ENCODE measurements at regions not wholly inside any gene's neighbourhood (a gene's known extent, or its start where the extent isn't known, plus 50 kb on each side); places are given as distances from the start of the nearest gene placed in this dataset.

GRCh38 chr10:10101106-10101505 lies 916.6 kb upstream of the CELF2 start:
- H2AFZ ChIP-seq (ENCODE audit: control insufficient read depth, low read depth, low read length) = no peak overlapping the region
- no TSS peak for BruUV-seq (replicated peaks)

More at GRCh38 chr10:10101106-10101505, 916.6 kb upstream of the CELF2 start:
- no peaks in the 10 kb centered on the region for H3K9me3 ChIP-seq (replicated peaks; ENCODE audit: control insufficient read depth, insufficient read depth, low read length)
- ChIA-PET CTCF (no interaction called here), POLR2A (no interaction called here), SMC1A (ENCODE audit: uncharacterized antibody, unreplicated experiment) (no interaction called here), RAD21 (ENCODE audit: unreplicated experiment) (no interaction called here)
- no peaks in the 10 kb centered on the region for H3K4me1 ChIP-seq (ENCODE audit: control insufficient read depth, insufficient read depth, low read length)
- H4K20me1 ChIP-seq (ENCODE audit: control insufficient read depth, insufficient read depth) = no peaks in the 10 kb centered on the region
- no peak overlapping the region for H3K27ac ChIP-seq (ENCODE audit: control insufficient read depth, insufficient read depth)
- 35% methylated on average over 5 of the region's 5 CpGs for WGBS (ENCODE audit: insufficient coverage, insufficient replicate concordance, low lambda C conversion rate, missing lambda C conversion rate)
- no peak for FAIRE-seq
- H3K4me2 ChIP-seq (ENCODE audit: control insufficient read depth, insufficient read depth) = no peak overlapping the region
- H3K4me3 ChIP-seq = no peak overlapping the region
- H3K9ac ChIP-seq (ENCODE audit: control insufficient read depth, insufficient read depth, low read length) = no peak overlapping the region
- intact Hi-C loops (cut with micrococcal nuclease; ENCODE audit: unreplicated experiment) = no loop called here
- no peaks in the 10 kb centered on the region for H3K79me2 ChIP-seq (ENCODE audit: control insufficient read depth, insufficient read depth, low read length)
- no peak for ATAC-seq
- H3K36me3 ChIP-seq (ENCODE audit: control insufficient read depth in 2 of 2, insufficient read depth in 2 of 2, low read length in 1 of 2) = no peaks in the 10 kb centered on the region
- no peaks in the 10 kb centered on the region for H3K27me3 ChIP-seq (replicated peaks in 1 of 2; ENCODE audit: control insufficient read depth in 2 of 2, insufficient read depth in 2 of 2, low read length in 1 of 2)
- in situ Hi-C loops (cut with MboI) = no loop called here
- no peak for DNase-seq (ENCODE audit: low read depth, low spot score)
- TF ChIP-seq SPI1 (IDR thresholded peaks at IDR 0.05; ENCODE audit: borderline replicate concordance, insufficient read depth, low read depth, low read length) = no peak
- no peak for TF ChIP-seq DPF2 (IDR thresholded peaks at IDR 0.05)
- TF ChIP-seq MYB (IDR thresholded peaks at IDR 0.05; ENCODE audit: borderline replicate concordance, low read depth, low read length) = no peak
- TF ChIP-seq, protein P1, sequence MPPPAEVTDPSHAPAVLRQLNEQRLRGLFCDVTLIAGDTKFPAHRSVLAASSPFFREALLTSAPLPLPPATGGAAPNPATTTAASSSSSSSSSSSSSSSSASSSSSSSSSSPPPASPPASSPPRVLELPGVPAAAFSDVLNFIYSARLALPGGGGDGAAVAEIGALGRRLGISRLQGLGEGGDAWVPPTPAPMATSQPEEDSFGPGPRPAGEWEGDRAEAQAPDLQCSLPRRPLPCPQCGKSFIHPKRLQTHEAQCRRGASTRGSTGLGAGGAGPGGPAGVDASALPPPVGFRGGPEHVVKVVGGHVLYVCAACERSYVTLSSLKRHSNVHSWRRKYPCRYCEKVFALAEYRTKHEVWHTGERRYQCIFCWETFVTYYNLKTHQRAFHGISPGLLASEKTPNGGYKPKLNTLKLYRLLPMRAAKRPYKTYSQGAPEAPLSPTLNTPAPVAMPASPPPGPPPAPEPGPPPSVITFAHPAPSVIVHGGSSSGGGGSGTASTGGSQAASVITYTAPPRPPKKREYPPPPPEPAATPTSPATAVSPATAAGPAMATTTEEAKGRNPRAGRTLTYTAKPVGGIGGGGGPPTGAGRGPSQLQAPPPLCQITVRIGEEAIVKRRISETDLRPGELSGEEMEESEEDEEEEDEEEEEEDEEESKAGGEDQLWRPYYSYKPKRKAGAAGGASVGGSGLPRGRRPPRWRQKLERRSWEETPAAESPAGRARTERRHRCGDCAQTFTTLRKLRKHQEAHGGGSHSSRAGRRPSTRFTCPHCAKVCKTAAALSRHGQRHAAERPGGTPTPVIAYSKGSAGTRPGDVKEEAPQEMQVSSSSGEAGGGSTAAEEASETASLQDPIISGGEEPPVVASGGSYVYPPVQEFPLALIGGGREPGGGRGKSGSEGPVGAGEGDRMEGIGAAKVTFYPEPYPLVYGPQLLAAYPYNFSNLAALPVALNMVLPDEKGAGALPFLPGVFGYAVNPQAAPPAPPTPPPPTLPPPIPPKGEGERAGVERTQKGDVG (CRISPR knock-in tag; IDR thresholded peaks at IDR 0.05) = no peak
- TF ChIP-seq NR2C1 (IDR thresholded peaks at IDR 0.05) = no peak
- TF ChIP-seq CREB1 (IDR thresholded peaks at IDR 0.05; ENCODE audit: low read depth) = no peak
- no peak for TF ChIP-seq TARDBP (IDR thresholded peaks at IDR 0.05; ENCODE audit: borderline replicate concordance)
- TF ChIP-seq SREBF1 (IDR thresholded peaks at IDR 0.05; ENCODE audit: low read length) = no peak
- no peak for TF ChIP-seq POLR2A (IDR thresholded peaks at IDR 0.05; ENCODE audit: low read depth, low read length)
- TF ChIP-seq STAT1 (conservative IDR thresholded peaks at IDR 0.05) = no peak
- TF ChIP-seq SUPT20H (IDR thresholded peaks at IDR 0.05; ENCODE audit: borderline replicate concordance, control insufficient read depth, low read depth, low read length) = no peak
- no peak for TF ChIP-seq MYC (IDR thresholded peaks at IDR 0.05; ENCODE audit: insufficient read depth, insufficient read length, insufficient replicate concordance, low read length, severe bottlenecking)
- TF ChIP-seq, protein P2, sequence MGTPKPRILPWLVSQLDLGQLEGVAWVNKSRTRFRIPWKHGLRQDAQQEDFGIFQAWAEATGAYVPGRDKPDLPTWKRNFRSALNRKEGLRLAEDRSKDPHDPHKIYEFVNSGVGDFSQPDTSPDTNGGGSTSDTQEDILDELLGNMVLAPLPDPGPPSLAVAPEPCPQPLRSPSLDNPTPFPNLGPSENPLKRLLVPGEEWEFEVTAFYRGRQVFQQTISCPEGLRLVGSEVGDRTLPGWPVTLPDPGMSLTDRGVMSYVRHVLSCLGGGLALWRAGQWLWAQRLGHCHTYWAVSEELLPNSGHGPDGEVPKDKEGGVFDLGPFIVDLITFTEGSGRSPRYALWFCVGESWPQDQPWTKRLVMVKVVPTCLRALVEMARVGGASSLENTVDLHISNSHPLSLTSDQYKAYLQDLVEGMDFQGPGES (IDR thresholded peaks at IDR 0.05) = no peak
- no peak for TF ChIP-seq RUNX3 (IDR thresholded peaks at IDR 0.05; ENCODE audit: low read length)
- no peak for TF ChIP-seq NR2C2 (IDR thresholded peaks at IDR 0.05; ENCODE audit: borderline replicate concordance, control insufficient read depth, insufficient read length, low read depth)
- TF ChIP-seq PAX8 (IDR thresholded peaks at IDR 0.05) = no peak
- no peak for TF ChIP-seq CHD4 (IDR thresholded peaks at IDR 0.05)
- no peak for TF ChIP-seq SUZ12 (IDR thresholded peaks at IDR 0.05; ENCODE audit: unreplicated experiment)
- TF ChIP-seq ZSCAN29 (IDR thresholded peaks at IDR 0.05) = no peak
